PC-3 (cell line): ENCODE measurements at regions not wholly inside any gene's neighbourhood (a gene's known extent, or its start where the extent isn't known, plus 50 kb on each side); places are given as distances from the start of the nearest gene placed in this dataset.
"Not testable (repeated sequence)": the region's sequence is repeated elsewhere in the genome, so short reads cannot be mapped to it uniquely, and the experiment has no call there.

ENCODE experiments used
- ATAC-seq: fragments of 200-7000 bp; cut with Tn5 transposase; 2 replicates; pipeline ENCODE4 v1.9.1; 2020; ENCODE audit warnings: mild to moderate bottlenecking, moderate library complexity
- BruUV-seq: library from RNA; stranded (reverse); fragments of 400-500 nt; replicated peaks from 2 replicates; lab custom pipeline; 2021; lab: Mats Ljungman, UMichigan
- CTCF ChIA-PET: fragments of 300-600 bp; sonication (Branson Sonifier 250); formaldehyde crosslinking; loops from one replicate; lab custom pipeline; 2022; ENCODE audit warnings: antibody characterized with exemption; lab: Charles Lee
- POLR2A ChIA-PET: fragments of 300-600 bp; sonication (Branson Sonifier 250); formaldehyde crosslinking; loops from one replicate; lab custom pipeline; 2022; ENCODE audit warnings: antibody characterized with exemption; ENCODE audit not compliant: unreplicated experiment; lab: Charles Lee
- DNase-seq: peaks from one replicate; pipeline ENCODE4 v3.0.0-alpha.2; 2015
- H2AFZ ChIP-seq: fragments of 300-600 bp; sonication (generic); 2 replicates; pipeline ENCODE4 v1.6.0; 2016; ENCODE audit warnings: antibody characterized with exemption, low read length
- H3F3A ChIP-seq: fragments of 300-600 bp; sonication (generic); one replicate; pipeline ENCODE4 v1.6.0; 2017; ENCODE audit warnings: antibody characterized with exemption, low read length, control low read depth, mild to moderate bottlenecking; ENCODE audit not compliant: unreplicated experiment
- H3K27ac ChIP-seq: fragments of 300-600 bp; sonication (generic); 2 replicates; pipeline ENCODE4 v1.5.1; 2016; ENCODE audit warnings: mild to moderate bottlenecking, low read length
- H3K27me3 ChIP-seq: fragments of 300-600 bp; sonication (generic); 2 replicates; pipeline ENCODE4 v1.6.1; 2016; ENCODE audit warnings: low read length, mixed read lengths
- H3K36me3 ChIP-seq: fragments of 300-600 bp; sonication (generic); 2 replicates; pipeline ENCODE4 v1.6.1; 2016; ENCODE audit warnings: low read depth, mixed run types, low read length, mixed read lengths
- H3K4me1 ChIP-seq: fragments of 300-600 bp; sonication (generic); 2 replicates; pipeline ENCODE4 v1.5.1; 2016; ENCODE audit warnings: low read length; ENCODE audit not compliant: insufficient read depth
- H3K4me2 ChIP-seq: fragments of 300-600 bp; sonication (generic); 2 replicates; pipeline ENCODE4 v1.6.0; 2016; ENCODE audit warnings: low read length
- H3K4me3 ChIP-seq: fragments of 300-600 bp; sonication (generic); 2 replicates; pipeline ENCODE4 v1.5.1; 2016; ENCODE audit warnings: mild to moderate bottlenecking, low read length, mixed read lengths
- H3K79me2 ChIP-seq: fragments of 300-600 bp; sonication (generic); 2 replicates; pipeline ENCODE4 v1.6.1; 2017; ENCODE audit warnings: low read length, mixed read lengths
- H3K9ac ChIP-seq: fragments of 300-600 bp; sonication (generic); 2 replicates; pipeline ENCODE4 v1.6.0; 2016; ENCODE audit warnings: mild to moderate bottlenecking, low read length
- H3K9me2 ChIP-seq: fragments of 300-600 bp; sonication (generic); replicated peaks from 2 replicates; pipeline ENCODE4 v1.6.1; 2016; ENCODE audit warnings: mixed run types, low read length, mixed read lengths
- H3K9me3 ChIP-seq: fragments of 300-600 bp; sonication (generic); 2 replicates; pipeline ENCODE4 v1.6.1; 2016; ENCODE audit warnings: low read length, mixed read lengths
- H4K20me1 ChIP-seq: fragments of 300-600 bp; sonication (generic); 2 replicates; pipeline ENCODE4 v1.6.1; 2016; ENCODE audit warnings: low read length, mixed read lengths
- CTCF ChIP-seq: fragments of 300-600 bp; sonication (generic); conservative IDR thresholded peaks from 2 replicates; pipeline ENCODE4 v1.5.1; 2017; ENCODE audit warnings: antibody characterized with exemption, low read depth, mild to moderate bottlenecking, low read length
- EZH2 ChIP-seq: fragments of 300-600 bp; sonication (generic); IDR thresholded peaks from one replicate; pipeline ENCODE4 v1.6.1; 2017; ENCODE audit warnings: antibody characterized with exemption, mild to moderate bottlenecking, low read length; ENCODE audit not compliant: unreplicated experiment
- EZH2phosphoT487 ChIP-seq: fragments of 300-600 bp; sonication (generic); IDR thresholded peaks from 2 replicates; pipeline ENCODE4 v1.6.1; 2018; ENCODE audit warnings: mild to moderate bottlenecking, antibody characterized with exemption, low read length, borderline replicate concordance
- intact Hi-C: fragments of 100-400 bp; cut with micrococcal nuclease; formaldehyde crosslinking; loops from 2 replicates; pipeline ENCODE4 v1.9.0; 2023

GRCh38 chr4:124459196-124459940 lies 253.2 kb downstream of the ANKRD50 start:
- Histone ChIP-seq H3F3A (no peaks in the 10 kb centered on the region), H4K20me1 (no peaks in the 10 kb centered on the region), H3K27me3 (no peaks in the 10 kb centered on the region), H3K4me1 (no peaks in the 10 kb centered on the region), H3K36me3 (no peaks in the 10 kb centered on the region), H3K9me3 (peaks cover 6% of the 10 kb centered on the region; the same call in 1 of the 2 replicates), H3K27ac (no peak overlapping the region), H3K9ac (no peak overlapping the region), H3K79me2 (no peaks in the 10 kb centered on the region), H2AFZ (no peak overlapping the region), H3K4me2 (no peak overlapping the region), H3K4me3 (no peak overlapping the region), H3K9me2 (no peaks in the 10 kb centered on the region)
- no peak for TF ChIP-seq CTCF
- no peak for TF ChIP-seq EZH2
- TF ChIP-seq EZH2phosphoT487: no peak
- POLR2A ChIA-PET: no interaction called here
- BruUV-seq: no TSS peak
- ATAC-seq: no peak
- CTCF ChIA-PET: no interaction called here
- intact Hi-C loops: no loop called here
- no peak for DNase-seq

DNA sequence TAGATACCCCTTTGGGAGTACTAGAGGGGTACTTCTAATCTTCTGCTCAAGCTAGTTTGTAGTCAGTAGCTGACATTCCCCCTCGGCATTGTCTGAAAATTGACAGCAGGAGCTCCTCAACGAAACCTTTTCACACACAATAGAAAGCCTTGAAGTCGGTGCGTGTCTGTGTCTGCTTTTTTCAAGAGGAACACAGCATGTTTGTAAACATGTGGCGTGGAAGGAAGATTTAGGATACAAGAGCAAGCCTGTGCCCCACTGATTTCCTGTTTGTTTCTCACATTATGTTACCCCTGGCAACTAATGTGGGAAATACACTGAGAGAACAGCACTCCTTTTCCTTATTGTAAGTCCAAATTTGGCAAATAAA lies 252.6 kb downstream of the ANKRD50 start:
- no peak overlapping the region for H2AFZ ChIP-seq

GRCh38 chr4:124461592-124461991 lies 250.9 kb downstream of the ANKRD50 start:
- H3K9ac ChIP-seq, H3K4me1 ChIP-seq, POLR2A ChIA-PET, H3K27ac ChIP-seq, H2AFZ ChIP-seq, DNase-seq, intact Hi-C loops, H3K36me3 ChIP-seq, H3K4me2 ChIP-seq, BruUV-seq, ATAC-seq, H3K79me2 ChIP-seq, H3F3A ChIP-seq, CTCF ChIA-PET, H3K27me3 ChIP-seq, H3K4me3 ChIP-seq, H3K9me3 ChIP-seq, H3K9me2 ChIP-seq, H4K20me1 ChIP-seq: not testable (repeated sequence)

More for the DNA sequence above, 252.6 kb downstream of the ANKRD50 start:
- no peaks in the 10 kb centered on the region for H3F3A ChIP-seq
- H3K9me3 ChIP-seq: peaks cover 6% of the 10 kb centered on the region; the same call in 1 of the 2 replicates
- ChIA-PET CTCF (no interaction called here), POLR2A (no interaction called here)
- no peaks in the 10 kb centered on the region for H3K27me3 ChIP-seq
- no peak overlapping the region for H3K4me2 ChIP-seq
- H3K4me1 ChIP-seq: no peaks in the 10 kb centered on the region
- no peak overlapping the region for H3K9ac ChIP-seq
- intact Hi-C loops: no loop called here
- H3K9me2 ChIP-seq: no peaks in the 10 kb centered on the region
- H4K20me1 ChIP-seq: no peaks in the 10 kb centered on the region
- no peak for DNase-seq
- TF ChIP-seq EZH2phosphoT487 (no peak), CTCF (no peak), EZH2 (no peak)
- no peaks in the 10 kb centered on the region for H3K79me2 ChIP-seq
- H3K27ac ChIP-seq: no peak overlapping the region
- no peak for ATAC-seq
- H3K36me3 ChIP-seq: no peaks in the 10 kb centered on the region
- no peak overlapping the region for H3K4me3 ChIP-seq
- BruUV-seq: no TSS peak
